ENCODE measurements at regions not wholly inside any gene's neighbourhood (a gene's known extent, or its start where the extent isn't known, plus 50 kb on each side); places are given as distances from the start of the nearest gene placed in this dataset.

- Mint-ChIP-seq H3K36me3 (ENCODE audit: insufficient read depth) (no peaks in the 10 kb centered on the region), H3K9me3 (peaks cover 6% of the 10 kb centered on the region), H3K4me1 (ENCODE audit: low read depth) (no peaks in the 10 kb centered on the region), H3K27me3 (ENCODE audit: low read depth) (no peaks in the 10 kb centered on the region), H3K4me3 (no peak overlapping the region)
- no peak for DNase-seq
- ATAC-seq, result no peak
Observed at GRCh38 chr4:125062115-125063050, 252.4 kb upstream of the FAT4 start.

GRCh38 chr4:125060376-125060775 is 254.4 kb upstream of the FAT4 start:
- ATAC-seq (no peak), DNase-seq (no peak)
- no peak overlapping the region for H3K4me3 Mint-ChIP-seq
- no peaks in the 10 kb centered on the region for H3K36me3 Mint-ChIP-seq (ENCODE audit: insufficient read depth)
- H3K27me3 Mint-ChIP-seq (ENCODE audit: low read depth), result no peaks in the 10 kb centered on the region
- no peaks in the 10 kb centered on the region for H3K4me1 Mint-ChIP-seq (ENCODE audit: low read depth)
- H3K9me3 Mint-ChIP-seq, result no peaks in the 10 kb centered on the region

DNA sequence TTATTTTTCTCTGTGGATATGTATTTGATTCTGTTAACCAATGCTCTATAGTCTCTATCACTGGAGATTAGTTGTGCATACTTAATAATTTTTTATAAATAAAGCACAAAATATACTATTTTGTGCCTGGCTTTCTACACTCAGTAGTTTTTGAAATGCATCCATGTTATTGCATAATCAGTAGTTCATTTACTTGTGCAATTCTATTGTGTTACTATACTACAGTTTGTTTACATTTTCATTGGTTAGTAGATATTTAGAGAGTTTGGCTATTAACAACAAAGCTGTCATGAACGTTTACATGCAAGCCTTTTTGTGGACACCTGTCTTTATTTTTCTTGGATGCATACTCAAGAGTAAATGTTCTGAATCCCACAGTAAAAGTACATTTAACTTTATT is 265.0 kb upstream of the FAT4 start:
- ATAC-seq (no peak), DNase-seq (no peak)
- no peaks in the 10 kb centered on the region for H3K36me3 Mint-ChIP-seq (ENCODE audit: insufficient read depth)
- no peaks in the 10 kb centered on the region for H3K4me1 Mint-ChIP-seq (ENCODE audit: low read depth)
- peaks cover 7% of the 10 kb centered on the region for H3K9me3 Mint-ChIP-seq
- no peak overlapping the region for H3K4me3 Mint-ChIP-seq
- H3K27me3 Mint-ChIP-seq (ENCODE audit: low read depth), result no peaks in the 10 kb centered on the region

DNA sequence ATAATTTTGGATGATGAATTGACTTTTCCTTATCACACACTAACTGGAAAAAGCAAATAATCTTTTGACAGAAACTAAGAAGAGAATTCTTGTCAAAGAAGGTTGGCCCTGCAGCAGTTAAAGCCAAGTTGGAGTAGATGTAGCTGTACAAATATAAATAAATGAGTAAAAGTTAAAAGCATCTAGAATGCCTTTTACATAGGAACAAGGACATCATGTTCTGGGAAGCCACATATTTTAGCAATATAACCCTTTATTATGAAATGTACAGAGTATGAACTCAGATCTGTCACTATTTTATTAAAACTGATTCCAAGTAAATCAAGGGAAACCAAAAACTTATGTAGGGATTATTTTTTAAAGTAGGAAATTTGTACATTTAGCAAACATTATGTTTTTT is 269.4 kb upstream of the FAT4 start:
- DNase-seq, result no peak
- Mint-ChIP-seq H3K4me1 (ENCODE audit: low read depth) (no peaks in the 10 kb centered on the region), H3K4me3 (no peak overlapping the region), H3K36me3 (ENCODE audit: insufficient read depth) (no peaks in the 10 kb centered on the region), H3K27me3 (ENCODE audit: low read depth) (no peaks in the 10 kb centered on the region), H3K9me3 (peaks cover 12% of the 10 kb centered on the region)
- ATAC-seq, result no peak

GRCh38 chr4:125044886-125045285 is 269.9 kb upstream of the FAT4 start:
- Mint-ChIP-seq H3K27me3 (ENCODE audit: low read depth) (no peaks in the 10 kb centered on the region), H3K4me3 (no peak overlapping the region), H3K4me1 (ENCODE audit: low read depth) (no peaks in the 10 kb centered on the region), H3K36me3 (ENCODE audit: insufficient read depth) (no peaks in the 10 kb centered on the region), H3K9me3 (peaks cover 12% of the 10 kb centered on the region)
- ATAC-seq (no peak), DNase-seq (no peak)

- H3K9me3 Mint-ChIP-seq, result peaks cover 8% of the 10 kb centered on the region
- H3K36me3 Mint-ChIP-seq (ENCODE audit: insufficient read depth), result no peaks in the 10 kb centered on the region
- H3K27me3 Mint-ChIP-seq (ENCODE audit: low read depth), result no peaks in the 10 kb centered on the region
- no peaks in the 10 kb centered on the region for H3K4me1 Mint-ChIP-seq (ENCODE audit: low read depth)
- no peak for ATAC-seq
- DNase-seq, result no peak
- H3K4me3 Mint-ChIP-seq, result no peak overlapping the region
Observed at GRCh38 chr4:125043486-125043885, 271.3 kb upstream of the FAT4 start.

DNA sequence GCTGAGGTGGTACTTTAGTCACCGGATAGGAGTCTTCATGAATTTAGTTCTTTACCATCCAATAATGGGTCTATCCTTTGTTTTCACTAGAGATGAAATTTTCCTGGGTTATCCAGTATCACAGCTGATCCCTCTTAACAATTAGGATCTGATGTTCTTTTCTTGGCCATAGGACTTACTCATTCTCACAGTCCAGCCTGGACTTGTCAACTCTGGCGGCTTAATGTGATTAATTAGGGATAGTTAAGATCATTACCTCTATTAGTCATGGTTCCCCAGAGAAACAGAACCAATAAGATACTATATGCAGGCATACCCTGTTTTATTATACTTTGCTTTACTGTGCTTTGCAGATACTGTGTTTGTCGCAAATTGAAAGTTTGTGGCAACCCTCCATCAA is 272.7 kb upstream of the FAT4 start:
- no peaks in the 10 kb centered on the region for H3K4me1 Mint-ChIP-seq (ENCODE audit: low read depth)
- DNase-seq (no peak), ATAC-seq (no peak)
- peaks cover 10% of the 10 kb centered on the region for H3K9me3 Mint-ChIP-seq
- no peak overlapping the region for H3K4me3 Mint-ChIP-seq
- H3K36me3 Mint-ChIP-seq (ENCODE audit: insufficient read depth), result no peaks in the 10 kb centered on the region
- no peaks in the 10 kb centered on the region for H3K27me3 Mint-ChIP-seq (ENCODE audit: low read depth)

DNA sequence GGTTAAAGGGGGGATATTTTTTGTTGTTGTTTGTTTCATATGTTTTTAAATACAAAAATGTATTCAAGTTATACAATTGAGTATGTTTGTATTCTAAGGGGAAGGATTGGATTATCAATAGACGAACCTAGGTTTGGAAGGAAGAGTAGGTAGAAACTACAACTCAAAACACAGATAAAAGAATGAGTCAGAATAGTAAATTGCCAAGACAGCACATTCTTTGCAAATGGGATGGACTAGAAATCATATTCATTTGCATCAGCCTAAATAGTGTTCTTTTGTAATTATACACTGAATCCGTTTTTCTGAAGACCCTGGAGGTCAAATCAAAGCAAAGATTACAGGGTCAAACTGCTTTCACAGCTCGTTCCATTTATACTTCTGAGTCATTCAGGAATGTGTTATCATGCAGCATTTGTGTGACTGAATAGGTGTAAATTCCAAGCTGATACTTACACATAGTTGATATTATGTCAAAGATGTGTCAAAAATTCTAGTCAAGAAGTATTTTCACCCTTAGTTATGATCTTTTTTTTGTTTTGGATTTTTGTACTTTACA is 273.3 kb upstream of the FAT4 start:
- DNase-seq, result no peak
- no peak for ATAC-seq
- H3K4me1 Mint-ChIP-seq (ENCODE audit: low read depth), result no peaks in the 10 kb centered on the region
- H3K4me3 Mint-ChIP-seq, result no peak overlapping the region
- peaks cover 10% of the 10 kb centered on the region for H3K9me3 Mint-ChIP-seq
- no peaks in the 10 kb centered on the region for H3K27me3 Mint-ChIP-seq (ENCODE audit: low read depth)
- H3K36me3 Mint-ChIP-seq (ENCODE audit: insufficient read depth), result no peaks in the 10 kb centered on the region

DNA sequence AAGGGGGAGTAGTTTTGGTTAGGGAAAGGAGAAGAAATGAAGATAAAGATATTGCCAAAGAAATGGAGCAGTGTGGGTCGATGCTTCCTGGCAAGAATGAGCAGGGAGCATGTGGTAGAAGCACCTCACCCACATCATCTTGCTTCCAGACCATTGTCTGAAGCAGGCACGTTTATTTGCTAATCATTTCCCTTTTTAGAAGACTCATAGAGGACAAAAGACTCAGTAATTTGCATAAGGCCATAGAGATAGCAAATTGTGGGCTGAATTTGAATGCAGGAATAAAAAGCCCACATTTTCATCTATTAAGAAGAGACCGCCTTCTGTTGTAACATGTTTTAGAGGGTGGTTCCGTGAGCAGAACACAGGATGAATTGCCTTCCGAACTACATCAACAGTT is 275.2 kb upstream of the FAT4 start:
- no peak overlapping the region for H3K4me3 Mint-ChIP-seq
- no peaks in the 10 kb centered on the region for H3K27me3 Mint-ChIP-seq (ENCODE audit: low read depth)
- ATAC-seq (no peak), DNase-seq (no peak)
- peaks cover 15% of the 10 kb centered on the region for H3K9me3 Mint-ChIP-seq
- no peaks in the 10 kb centered on the region for H3K36me3 Mint-ChIP-seq (ENCODE audit: insufficient read depth)
- no peaks in the 10 kb centered on the region for H3K4me1 Mint-ChIP-seq (ENCODE audit: low read depth)

GRCh38 chr4:125022855-125023501 is 291.8 kb upstream of the FAT4 start:
- no peaks in the 10 kb centered on the region for H3K27me3 Mint-ChIP-seq (ENCODE audit: low read depth)
- H3K9me3 Mint-ChIP-seq, result peaks cover 8% of the 10 kb centered on the region
- ATAC-seq (no peak), DNase-seq (no peak)
- H3K4me3 Mint-ChIP-seq, result no peak overlapping the region
- H3K36me3 Mint-ChIP-seq (ENCODE audit: insufficient read depth), result no peaks in the 10 kb centered on the region
- H3K4me1 Mint-ChIP-seq (ENCODE audit: low read depth), result no peaks in the 10 kb centered on the region

GRCh38 chr4:125021189-125021588 is 293.6 kb upstream of the FAT4 start:
- H3K27me3 Mint-ChIP-seq (ENCODE audit: low read depth), result no peaks in the 10 kb centered on the region
- no peak for ATAC-seq
- peaks cover 4% of the 10 kb centered on the region for H3K9me3 Mint-ChIP-seq
- H3K4me3 Mint-ChIP-seq, result no peak overlapping the region
- H3K4me1 Mint-ChIP-seq (ENCODE audit: low read depth), result no peaks in the 10 kb centered on the region
- DNase-seq, result no peak
- H3K36me3 Mint-ChIP-seq (ENCODE audit: insufficient read depth), result no peaks in the 10 kb centered on the region

- DNase-seq (no peak), ATAC-seq (no peak)
- no peak overlapping the region for H3K4me3 Mint-ChIP-seq
- peaks cover 7% of the 10 kb centered on the region for H3K9me3 Mint-ChIP-seq
- no peaks in the 10 kb centered on the region for H3K27me3 Mint-ChIP-seq (ENCODE audit: low read depth)
- no peaks in the 10 kb centered on the region for H3K4me1 Mint-ChIP-seq (ENCODE audit: low read depth)
- no peaks in the 10 kb centered on the region for H3K36me3 Mint-ChIP-seq (ENCODE audit: insufficient read depth)
Observed at GRCh38 chr4:125020089-125021034, 294.4 kb upstream of the FAT4 start.

DNA sequence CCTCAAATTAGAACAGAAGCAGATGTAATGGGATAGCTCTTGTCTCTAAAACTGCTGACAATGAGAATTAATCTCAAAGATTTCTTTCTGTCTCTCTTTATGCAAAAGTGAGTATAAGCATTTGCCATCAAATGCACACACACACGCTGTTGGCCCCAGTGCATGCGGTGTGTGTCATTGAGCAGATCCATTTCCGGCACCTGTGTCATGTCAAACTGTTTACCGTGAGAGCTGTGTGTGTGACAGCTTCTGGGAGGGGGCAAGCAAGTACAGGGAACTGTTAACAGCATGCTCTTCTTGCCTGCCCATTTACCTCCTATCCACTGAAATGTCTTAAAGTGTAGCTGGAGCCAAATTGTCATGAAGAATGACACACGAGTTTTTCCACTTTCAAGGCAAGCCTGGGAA is 297.9 kb upstream of the FAT4 start:
- ATAC-seq, result no peak
- no peaks in the 10 kb centered on the region for H3K27me3 Mint-ChIP-seq (ENCODE audit: low read depth)
- H3K9me3 Mint-ChIP-seq, result peaks cover 11% of the 10 kb centered on the region
- no peaks in the 10 kb centered on the region for H3K4me1 Mint-ChIP-seq (ENCODE audit: low read depth)
- no peak for DNase-seq
- H3K36me3 Mint-ChIP-seq (ENCODE audit: insufficient read depth), result no peaks in the 10 kb centered on the region
- no peak overlapping the region for H3K4me3 Mint-ChIP-seq

- Mint-ChIP-seq H3K9me3 (peaks cover 7% of the 10 kb centered on the region), H3K36me3 (ENCODE audit: insufficient read depth) (no peaks in the 10 kb centered on the region), H3K27me3 (ENCODE audit: low read depth) (no peaks in the 10 kb centered on the region), H3K4me3 (no peak overlapping the region), H3K4me1 (ENCODE audit: low read depth) (no peaks in the 10 kb centered on the region)
- DNase-seq (no peak), ATAC-seq (no peak)
Observed at GRCh38 chr4:125013891-125014290, 300.9 kb upstream of the FAT4 start.
